ENCODE measurements at regions not wholly inside any gene's neighbourhood (a gene's known extent, or its start where the extent isn't known, plus 50 kb on each side); places are given as distances from the start of the nearest gene placed in this dataset.

DNA sequence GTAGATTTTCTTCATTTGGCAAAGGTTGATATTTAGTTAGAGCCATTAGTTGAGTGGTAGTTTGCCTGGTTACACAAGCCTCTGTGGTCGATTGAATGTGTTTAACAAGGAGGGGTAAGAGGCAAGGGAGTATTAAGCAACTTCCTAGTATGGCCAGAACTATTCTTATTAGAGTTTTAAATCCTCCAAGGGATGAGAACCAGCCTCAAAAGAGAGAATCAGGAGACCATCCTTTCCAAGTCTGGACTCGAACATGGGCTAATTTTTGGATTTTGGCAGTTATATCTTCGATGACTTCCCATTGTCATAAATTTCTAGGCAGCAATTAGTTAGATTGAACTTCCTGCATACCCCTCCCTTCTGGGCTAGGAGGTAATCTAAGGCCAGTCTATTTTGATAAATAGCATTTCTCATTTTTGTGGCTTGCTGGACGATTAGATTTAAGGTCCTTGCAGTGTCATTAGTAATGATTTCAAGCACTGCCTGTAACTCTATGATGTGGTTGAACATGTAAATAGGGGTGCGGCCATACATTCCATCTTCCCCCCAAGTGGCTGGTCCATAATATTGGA is 219.5 kb upstream of the KCND2 start:
- no peak for DNase-seq
- H3K27ac Mint-ChIP-seq (ENCODE audit: unreplicated experiment): no peak overlapping the region
- TF ChIP-seq, protein P1, sequence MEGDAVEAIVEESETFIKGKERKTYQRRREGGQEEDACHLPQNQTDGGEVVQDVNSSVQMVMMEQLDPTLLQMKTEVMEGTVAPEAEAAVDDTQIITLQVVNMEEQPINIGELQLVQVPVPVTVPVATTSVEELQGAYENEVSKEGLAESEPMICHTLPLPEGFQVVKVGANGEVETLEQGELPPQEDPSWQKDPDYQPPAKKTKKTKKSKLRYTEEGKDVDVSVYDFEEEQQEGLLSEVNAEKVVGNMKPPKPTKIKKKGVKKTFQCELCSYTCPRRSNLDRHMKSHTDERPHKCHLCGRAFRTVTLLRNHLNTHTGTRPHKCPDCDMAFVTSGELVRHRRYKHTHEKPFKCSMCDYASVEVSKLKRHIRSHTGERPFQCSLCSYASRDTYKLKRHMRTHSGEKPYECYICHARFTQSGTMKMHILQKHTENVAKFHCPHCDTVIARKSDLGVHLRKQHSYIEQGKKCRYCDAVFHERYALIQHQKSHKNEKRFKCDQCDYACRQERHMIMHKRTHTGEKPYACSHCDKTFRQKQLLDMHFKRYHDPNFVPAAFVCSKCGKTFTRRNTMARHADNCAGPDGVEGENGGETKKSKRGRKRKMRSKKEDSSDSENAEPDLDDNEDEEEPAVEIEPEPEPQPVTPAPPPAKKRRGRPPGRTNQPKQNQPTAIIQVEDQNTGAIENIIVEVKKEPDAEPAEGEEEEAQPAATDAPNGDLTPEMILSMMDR (IDR thresholded peaks at IDR 0.05; ENCODE audit: partially characterized antibody, unreplicated experiment): no peak
- H3K36me3 Mint-ChIP-seq (ENCODE audit: unreplicated experiment): no peaks in the 10 kb centered on the region
- H3K4me1 Mint-ChIP-seq (ENCODE audit: low read depth, unreplicated experiment): no peaks in the 10 kb centered on the region
- H3K27me3 Mint-ChIP-seq (ENCODE audit: unreplicated experiment): no peaks in the 10 kb centered on the region
- no peak overlapping the region for H3K4me3 Mint-ChIP-seq (ENCODE audit: unreplicated experiment)
- H3K9me3 Mint-ChIP-seq (ENCODE audit: unreplicated experiment): no peaks in the 10 kb centered on the region

DNA sequence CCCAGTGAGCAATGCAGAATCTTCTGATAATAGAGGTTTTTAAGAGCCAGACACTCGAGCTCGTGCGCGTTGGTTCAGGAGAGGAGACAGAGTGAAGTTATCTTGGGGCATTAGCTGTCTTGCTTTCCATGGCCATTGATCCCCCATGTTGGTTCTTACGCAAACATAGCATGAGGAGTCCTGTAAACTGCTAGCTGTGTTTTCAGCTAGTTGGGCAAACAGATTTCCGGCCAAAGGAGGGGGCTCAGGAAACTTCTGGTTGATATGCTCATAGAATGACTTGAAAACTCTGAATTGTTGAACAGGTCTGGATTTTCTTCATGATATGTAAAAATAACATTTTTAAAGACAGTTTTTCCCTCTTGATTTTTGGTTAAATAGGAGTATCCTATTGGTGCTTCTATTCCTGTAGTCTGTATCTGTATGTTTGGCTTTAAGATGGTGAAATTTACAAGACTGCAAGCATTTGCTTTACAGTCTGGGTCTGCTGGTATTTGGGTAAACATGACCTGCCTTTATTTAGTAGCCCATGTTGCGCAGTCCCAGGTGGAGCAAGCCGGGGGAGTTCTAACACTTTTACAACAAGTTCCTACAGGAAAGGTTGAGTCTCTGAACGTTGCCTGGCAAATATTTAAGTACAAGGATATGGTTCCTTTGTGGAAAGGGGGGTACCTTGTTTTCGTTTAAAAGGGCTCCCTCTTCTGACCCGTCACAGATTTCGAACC is 218.4 kb upstream of the KCND2 start:
- Mint-ChIP-seq H3K27ac (ENCODE audit: unreplicated experiment) (no peak overlapping the region), H3K4me3 (ENCODE audit: unreplicated experiment) (no peak overlapping the region), H3K27me3 (ENCODE audit: unreplicated experiment) (no peaks in the 10 kb centered on the region), H3K4me1 (ENCODE audit: low read depth, unreplicated experiment) (no peaks in the 10 kb centered on the region), H3K9me3 (ENCODE audit: unreplicated experiment) (no peaks in the 10 kb centered on the region), H3K36me3 (ENCODE audit: unreplicated experiment) (no peaks in the 10 kb centered on the region)
- TF ChIP-seq, protein P1 (IDR thresholded peaks at IDR 0.05; ENCODE audit: partially characterized antibody, unreplicated experiment): no peak
- no peak for DNase-seq

DNA sequence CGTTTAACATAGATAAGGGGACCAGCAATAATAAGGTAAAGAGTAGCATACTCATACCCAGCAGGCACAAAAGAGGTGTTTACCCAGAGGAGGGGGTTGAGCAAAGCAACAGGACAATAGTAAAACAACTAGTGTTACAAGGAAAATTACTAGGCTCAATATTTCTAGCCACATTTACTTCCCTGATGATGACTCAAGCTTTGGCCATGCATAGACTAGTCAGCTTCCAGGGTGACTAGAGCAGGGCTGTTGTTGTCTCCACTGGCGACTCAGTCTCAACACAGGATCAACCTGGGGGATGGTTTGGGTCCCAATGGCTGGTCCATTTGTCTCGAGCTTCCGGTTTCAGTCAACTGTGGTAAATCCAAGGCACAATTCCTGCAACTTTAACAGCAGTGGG is 217.7 kb upstream of the KCND2 start:
- Mint-ChIP-seq H3K4me3 (ENCODE audit: unreplicated experiment) (no peak overlapping the region), H3K9me3 (ENCODE audit: unreplicated experiment) (no peaks in the 10 kb centered on the region), H3K4me1 (ENCODE audit: low read depth, unreplicated experiment) (no peaks in the 10 kb centered on the region), H3K27ac (ENCODE audit: unreplicated experiment) (no peak overlapping the region), H3K27me3 (ENCODE audit: unreplicated experiment) (no peaks in the 10 kb centered on the region), H3K36me3 (ENCODE audit: unreplicated experiment) (no peaks in the 10 kb centered on the region)
- DNase-seq: no peak
- TF ChIP-seq, protein P1 (IDR thresholded peaks at IDR 0.05; ENCODE audit: partially characterized antibody, unreplicated experiment): no peak

DNA sequence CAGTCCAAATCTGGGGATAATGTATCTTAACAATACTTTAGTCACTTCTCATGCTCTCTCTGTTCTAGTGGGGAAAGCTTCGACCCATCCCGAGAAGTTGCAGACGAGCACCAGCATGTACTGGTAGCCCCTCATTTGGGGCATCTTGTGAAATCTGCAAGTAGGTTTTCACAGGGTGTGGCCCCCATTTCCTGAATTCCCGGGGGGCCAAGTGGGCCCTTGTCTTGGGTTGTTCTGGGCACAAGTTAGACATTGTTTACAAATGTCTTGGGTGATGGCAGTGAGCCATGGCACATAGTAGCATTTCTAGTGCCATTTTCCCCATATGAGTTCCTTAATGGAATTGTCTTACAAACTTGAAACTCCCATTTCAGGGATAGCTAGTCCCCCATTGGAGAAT is 216.7 kb upstream of the KCND2 start:
- TF ChIP-seq, protein P1 (IDR thresholded peaks at IDR 0.05; ENCODE audit: partially characterized antibody, unreplicated experiment): no peak
- no peak overlapping the region for H3K4me3 Mint-ChIP-seq (ENCODE audit: unreplicated experiment)
- peaks cover 2% of the 10 kb centered on the region for H3K27me3 Mint-ChIP-seq (ENCODE audit: unreplicated experiment)
- H3K9me3 Mint-ChIP-seq (ENCODE audit: unreplicated experiment): no peaks in the 10 kb centered on the region
- H3K27ac Mint-ChIP-seq (ENCODE audit: unreplicated experiment): no peak overlapping the region
- no peaks in the 10 kb centered on the region for H3K4me1 Mint-ChIP-seq (ENCODE audit: low read depth, unreplicated experiment)
- no peak for DNase-seq
- H3K36me3 Mint-ChIP-seq (ENCODE audit: unreplicated experiment): no peaks in the 10 kb centered on the region

DNA sequence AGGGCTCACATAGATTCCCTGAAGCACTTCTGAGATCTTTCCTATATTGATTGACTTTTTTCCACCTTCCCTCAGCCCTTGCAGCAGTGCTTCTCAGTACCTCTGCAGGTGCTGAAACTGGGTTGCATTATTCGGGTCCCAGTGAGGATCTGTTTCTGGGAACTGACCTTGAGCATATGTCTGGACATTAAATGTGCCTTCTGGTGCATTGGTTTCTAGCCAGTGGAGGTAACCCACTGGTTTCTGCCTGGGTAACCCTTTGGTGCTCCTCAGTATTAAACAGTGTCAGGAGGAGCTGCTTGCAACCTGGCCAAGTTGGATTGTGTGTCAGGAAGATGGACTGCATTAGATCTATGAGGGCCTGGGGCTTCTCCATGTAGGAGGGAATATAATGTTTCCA is 213.3 kb upstream of the KCND2 start:
- Mint-ChIP-seq H3K9me3 (ENCODE audit: unreplicated experiment) (no peaks in the 10 kb centered on the region), H3K27ac (ENCODE audit: unreplicated experiment) (no peak overlapping the region), H3K4me3 (ENCODE audit: unreplicated experiment) (no peak overlapping the region), H3K36me3 (ENCODE audit: unreplicated experiment) (no peaks in the 10 kb centered on the region), H3K27me3 (ENCODE audit: unreplicated experiment) (peaks cover 2% of the 10 kb centered on the region), H3K4me1 (ENCODE audit: low read depth, unreplicated experiment) (no peaks in the 10 kb centered on the region)
- TF ChIP-seq, protein P1 (IDR thresholded peaks at IDR 0.05; ENCODE audit: partially characterized antibody, unreplicated experiment): no peak
- DNase-seq: no peak

All from glutamatergic neuron (in vitro differentiated cells).